Activated CD4-positive, alpha-beta T cell treated with anti-CD3 and anti-CD28 coated beads, Interleukin-10, Interleukin-2, amounts not matched to agents 100 ng/mL and 50 ng/mL, durations not matched to agents 16 hours and 8 hours (primary cell): ENCODE measurements at regions not wholly inside any gene's neighbourhood (a gene's known extent, or its start where the extent isn't known, plus 50 kb on each side); places are given as distances from the start of the nearest gene placed in this dataset.

ENCODE experiments used
- DNase-seq: peaks from one replicate; pipeline ENCODE4 v3.0.0-alpha.2; 2020

GRCh38 chr2:14923820-14924580 is 291.5 kb downstream of the LRATD1 start:
- no peak for DNase-seq

DNA sequence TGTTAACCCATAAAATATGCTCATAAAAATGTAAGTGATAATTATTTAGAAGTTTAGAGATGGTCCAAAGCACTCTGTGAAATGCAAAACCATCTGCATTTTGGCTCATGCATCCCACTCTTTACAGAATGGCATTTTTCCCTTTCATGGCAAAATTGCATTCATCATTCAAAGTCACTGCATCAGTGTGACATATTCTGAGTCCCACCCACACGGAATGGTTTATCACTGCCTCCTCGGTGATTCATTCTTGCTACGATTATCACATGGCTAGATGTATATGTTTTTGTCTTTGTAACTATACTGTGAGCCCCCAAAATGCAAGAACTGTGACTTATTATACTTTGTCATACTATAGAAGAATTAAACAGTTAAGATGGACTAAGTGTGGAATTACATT is 293.0 kb downstream of the LRATD1 start:
- DNase-seq: no peak

DNA sequence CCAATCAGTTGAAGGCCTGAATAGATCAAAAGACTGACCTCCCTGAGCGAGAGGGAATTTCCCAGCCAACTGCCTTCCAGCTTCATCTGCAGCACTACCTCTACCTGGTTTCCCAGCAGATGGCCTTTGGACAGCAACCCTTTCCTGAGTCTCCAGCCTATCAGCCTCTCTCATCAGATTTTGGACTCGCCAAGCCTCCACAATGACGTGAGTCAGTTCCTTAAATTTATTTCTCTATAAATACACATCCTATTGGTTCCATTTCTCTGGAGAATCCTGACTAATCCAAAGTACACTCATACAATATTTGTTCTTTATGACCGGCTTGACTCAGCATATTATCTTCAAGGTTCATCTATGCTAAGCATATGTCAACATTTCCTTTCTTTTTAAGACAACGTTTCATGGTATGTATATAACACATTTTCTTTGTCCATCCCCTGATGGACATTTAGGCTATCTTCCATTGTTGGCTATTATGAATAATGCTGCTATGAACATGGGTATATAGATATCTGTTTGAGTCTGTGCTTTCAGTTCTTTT is 294.6 kb downstream of the LRATD1 start:
- DNase-seq: no peak

GRCh38 chr2:14928056-14928455 is 295.5 kb downstream of the LRATD1 start:
- DNase-seq: no peak

- DNase-seq: no peak
Observed at GRCh38 chr2:14930441-14930840, 297.9 kb downstream of the LRATD1 start.

GRCh38 chr2:14932285-14932684 is 299.8 kb downstream of the LRATD1 start:
- no peak for DNase-seq

DNA sequence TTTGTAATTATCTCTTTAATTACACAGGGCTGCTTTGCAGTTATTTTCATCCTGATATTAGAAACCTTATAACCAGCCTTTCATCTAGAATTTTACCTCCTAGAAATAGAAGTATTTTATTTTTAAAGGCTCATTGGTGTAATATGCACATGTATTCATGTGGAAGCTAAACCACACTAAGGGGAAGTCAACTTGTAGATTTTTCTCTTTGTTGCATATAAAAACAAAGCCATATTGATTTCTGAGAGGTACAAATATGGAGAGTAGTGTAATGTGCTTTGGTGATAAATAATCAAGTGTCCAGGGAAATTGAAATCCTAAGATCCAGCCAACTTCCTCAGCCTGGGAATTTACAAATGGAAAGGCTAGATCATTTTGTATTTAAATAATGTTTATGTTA is 301.2 kb downstream of the LRATD1 start:
- DNase-seq: no peak

GRCh38 chr2:14936426-14936825 is 303.9 kb downstream of the LRATD1 start:
- no peak for DNase-seq

GRCh38 chr2:14937336-14937735 is 304.8 kb downstream of the LRATD1 start:
- DNase-seq: no peak

DNA sequence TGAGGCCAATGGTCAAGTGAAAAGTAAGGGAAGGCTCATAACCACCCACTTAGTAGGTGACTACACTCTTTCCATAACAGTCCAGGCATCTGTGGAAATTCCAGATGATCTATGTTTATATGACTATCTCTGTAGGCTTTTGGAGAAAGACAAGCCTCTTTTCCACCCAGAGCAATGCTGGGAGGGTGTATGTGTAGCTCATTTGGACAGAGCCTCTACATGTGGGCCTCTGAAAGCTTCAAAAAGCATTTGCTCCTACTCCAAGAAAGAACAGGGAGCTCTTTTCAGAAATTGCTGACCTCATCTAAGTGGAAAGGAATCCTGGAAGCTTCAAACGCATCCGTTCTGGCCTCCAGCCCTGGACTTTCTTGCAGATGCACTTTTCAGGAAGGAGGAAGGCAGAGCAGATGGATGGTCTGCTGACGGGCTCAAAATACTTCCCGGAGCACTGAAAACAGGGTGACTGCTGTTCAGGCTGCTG is 308.7 kb downstream of the LRATD1 start:
- DNase-seq: no peak

GRCh38 chr2:14942987-14943386 is 310.5 kb downstream of the LRATD1 start:
- DNase-seq: no peak

DNA sequence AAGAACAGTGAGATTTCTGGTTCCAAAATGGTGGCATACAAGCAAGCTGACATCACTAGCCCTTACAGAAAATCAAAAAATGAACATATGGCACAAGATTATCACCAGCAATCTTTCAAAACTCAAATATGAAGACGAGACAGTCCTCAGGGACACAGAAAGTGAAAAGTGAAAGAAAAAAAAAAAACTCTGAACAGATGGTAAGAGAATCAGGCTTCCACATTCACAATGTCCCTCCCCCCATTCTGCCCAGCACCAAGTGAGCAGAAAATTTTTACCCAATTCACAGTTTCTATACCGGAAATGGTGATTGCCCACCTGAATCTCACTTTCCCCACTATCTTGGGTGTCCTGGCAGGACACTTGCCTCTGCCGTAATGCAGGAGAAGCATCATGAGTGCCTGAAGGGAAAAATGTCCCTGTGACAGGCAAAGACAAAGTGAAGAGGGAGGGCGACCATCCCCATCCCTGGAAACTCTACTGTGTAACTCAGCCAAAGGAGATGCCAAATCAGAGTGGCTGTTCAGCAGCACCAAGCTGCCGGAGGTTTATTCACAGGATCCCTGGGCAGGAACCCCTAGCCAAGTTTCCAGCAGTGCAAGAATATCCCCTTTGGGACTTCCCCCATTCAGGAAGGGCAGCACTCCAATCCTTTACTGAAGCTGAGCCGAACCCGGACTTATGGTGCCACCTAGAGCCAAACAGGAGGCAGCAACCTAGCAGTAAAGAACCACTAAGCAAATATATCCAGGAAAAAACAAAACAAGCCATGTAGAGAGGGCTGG is 312.2 kb downstream of the LRATD1 start:
- DNase-seq: peak; percentile 10

GRCh38 chr2:14951569-14952285 is 319.2 kb downstream of the LRATD1 start:
- no peak for DNase-seq

- DNase-seq: no peak
Observed at GRCh38 chr2:14952400-14952963, 320.0 kb downstream of the LRATD1 start.

GRCh38 chr2:14960686-14961324 is 328.3 kb downstream of the LRATD1 start:
- no peak for DNase-seq

- no peak for DNase-seq
Observed at GRCh38 chr2:14967729-14968128, 335.2 kb downstream of the LRATD1 start.

DNA sequence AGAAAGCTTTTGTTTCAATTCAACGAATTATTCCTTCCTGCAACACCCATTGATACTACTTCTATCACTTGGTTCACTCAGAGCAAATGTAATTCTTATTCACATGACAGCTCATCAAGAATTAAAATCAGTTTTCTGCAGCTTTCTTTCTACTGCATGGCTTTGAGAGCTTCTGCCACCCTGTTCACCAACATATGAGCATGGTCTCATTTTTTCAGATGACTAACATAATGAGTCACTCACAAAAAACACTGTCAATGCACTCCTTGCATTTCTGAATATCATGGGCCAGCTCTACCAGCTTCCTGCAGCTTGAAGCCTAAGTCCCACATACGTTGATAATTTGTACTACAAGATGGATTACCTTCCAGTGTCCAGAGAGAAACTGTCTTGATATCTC is 342.9 kb downstream of the LRATD1 start:
- DNase-seq: peak; percentile 24

DNA sequence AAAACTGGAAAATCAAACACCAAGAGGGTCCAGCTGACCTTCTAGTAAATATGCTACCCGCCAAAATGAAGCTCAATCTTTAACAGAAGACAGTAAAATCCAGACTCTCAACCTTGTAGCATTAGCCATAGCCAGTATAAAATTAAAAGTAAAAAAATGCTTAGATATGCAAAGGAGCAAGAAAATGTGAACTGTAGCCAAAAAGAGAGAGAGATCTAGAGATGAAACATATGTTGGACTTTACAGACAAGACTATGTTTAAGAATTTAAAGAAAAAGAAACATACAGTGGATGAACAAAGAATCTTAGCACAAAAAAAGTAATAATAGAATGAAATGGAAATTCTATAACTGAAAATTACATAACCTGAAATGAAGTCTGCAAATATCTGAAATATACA is 344.5 kb downstream of the LRATD1 start:
- no peak for DNase-seq

DNA sequence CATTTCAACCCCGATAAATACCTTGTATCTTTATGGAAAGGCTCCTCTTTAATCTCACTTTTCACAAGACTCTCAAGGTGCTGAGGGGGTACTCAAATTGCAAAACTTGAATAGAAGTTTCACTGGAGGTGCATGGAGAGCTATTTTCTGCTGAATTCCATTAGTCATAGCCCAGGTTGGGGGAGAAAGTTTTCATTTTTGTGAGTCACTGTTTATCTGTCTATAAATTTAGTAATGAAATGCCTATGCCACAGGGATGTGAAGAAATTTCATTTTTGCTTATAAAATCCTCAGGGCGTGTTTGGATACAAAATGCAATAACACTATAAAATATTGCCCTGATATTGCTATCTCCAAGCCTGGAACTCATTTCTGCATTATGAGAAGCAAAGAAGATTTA is 346.3 kb downstream of the LRATD1 start:
- no peak for DNase-seq

DNA sequence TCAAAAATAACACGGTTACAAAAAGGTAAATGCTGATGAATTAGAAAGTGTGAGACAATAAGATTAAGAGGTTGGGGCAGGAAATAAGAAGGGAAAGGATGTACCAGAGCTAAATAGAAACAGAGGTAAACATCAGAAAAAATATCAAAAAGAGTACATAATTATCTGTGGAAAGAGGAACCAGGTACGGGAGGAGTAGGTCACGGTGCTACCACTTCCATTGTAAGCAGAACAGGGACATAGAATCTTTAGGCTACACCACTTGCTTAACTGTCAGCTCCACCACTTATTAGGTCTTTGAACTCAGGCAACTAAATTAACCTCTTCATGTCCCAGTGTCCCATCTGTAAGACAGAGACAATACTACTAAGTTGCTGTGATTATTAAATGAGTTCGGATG is 350.3 kb downstream of the LRATD1 start:
- no peak for DNase-seq

DNA sequence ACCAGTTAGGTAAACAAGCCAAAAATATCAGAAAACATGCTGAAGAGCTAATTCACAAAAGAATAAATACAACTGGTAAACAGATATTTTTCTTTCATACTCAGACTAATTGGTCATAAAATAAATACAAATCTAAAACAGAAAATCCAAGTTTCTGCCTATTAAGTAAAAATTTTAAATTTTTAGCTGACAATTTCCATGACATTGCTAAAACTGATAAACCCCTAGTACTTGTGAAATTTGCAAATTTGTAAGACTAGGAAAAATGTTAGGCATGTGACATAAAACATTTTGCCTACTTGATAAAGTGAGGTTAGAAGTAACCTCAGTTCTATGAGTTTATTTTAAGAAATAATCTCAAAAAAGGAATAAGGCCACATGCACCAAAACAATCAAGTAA is 356.1 kb downstream of the LRATD1 start:
- DNase-seq: no peak

DNA sequence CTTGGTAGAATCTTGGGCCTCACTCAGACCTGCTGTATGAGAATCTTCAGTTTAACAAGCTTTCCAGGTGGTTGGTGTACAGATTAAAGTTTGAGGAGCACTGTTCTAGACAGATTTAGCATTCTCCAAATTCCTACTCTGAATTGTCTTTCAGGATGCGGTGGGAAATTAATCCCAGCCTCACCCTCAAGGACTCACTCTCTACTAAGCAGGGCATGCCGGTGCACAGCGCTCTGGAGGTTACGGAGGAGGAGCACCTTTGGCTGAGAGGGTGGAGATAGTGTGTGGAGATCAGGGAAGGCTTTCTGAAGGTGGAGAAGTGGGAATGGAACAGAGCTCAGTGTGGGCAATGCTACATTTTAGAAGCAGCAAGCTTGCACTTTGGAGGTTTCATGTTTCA is 359.2 kb downstream of the LRATD1 start:
- DNase-seq: no peak

GRCh38 chr2:14994721-14995120 is 362.2 kb downstream of the LRATD1 start:
- DNase-seq: no peak
